ENCODE measurements at regions not wholly inside any gene's neighbourhood (a gene's known extent, or its start where the extent isn't known, plus 50 kb on each side); places are given as distances from the start of the nearest gene placed in this dataset.
"Not testable (repeated sequence)": the region's sequence is repeated elsewhere in the genome, so short reads cannot be mapped to it uniquely, and the experiment has no call there.

- DNase-seq, result no peak
Observed at GRCh38 chr7:93739424-93739823, 151.1 kb downstream of the TFPI2 start.

- DNase-seq, result no peak
Observed at GRCh38 chr7:93737953-93738352, 152.6 kb downstream of the TFPI2 start.

- no peak for DNase-seq
Observed at GRCh38 chr7:93736668-93737369, 153.7 kb downstream of the TFPI2 start.

- DNase-seq, result no peak
Observed at GRCh38 chr7:93728292-93728691, 153.8 kb upstream of the CALCR start.

- DNase-seq, result no peak
Observed at GRCh38 chr7:93725954-93726353, 151.4 kb upstream of the CALCR start.

GRCh38 chr7:93723424-93724124 lies 149.1 kb upstream of the CALCR start:
- no peak for DNase-seq

GRCh38 chr7:93720106-93720505 lies 145.6 kb upstream of the CALCR start:
- DNase-seq, result no peak

- DNase-seq, result no peak
Observed at GRCh38 chr7:93719546-93719945, 145.0 kb upstream of the CALCR start.

- DNase-seq, result no peak
Observed at GRCh38 chr7:93717217-93717900, 142.8 kb upstream of the CALCR start.

- no peak for DNase-seq
Observed at GRCh38 chr7:93715234-93715633, 140.7 kb upstream of the CALCR start.

GRCh38 chr7:93711926-93712325 lies 137.4 kb upstream of the CALCR start:
- DNase-seq, result no peak

GRCh38 chr7:93708255-93708654 lies 133.7 kb upstream of the CALCR start:
- not testable (repeated sequence) for DNase-seq

- DNase-seq, result no peak
Observed at GRCh38 chr7:93707249-93707648, 132.7 kb upstream of the CALCR start.

- DNase-seq, result not testable (repeated sequence)
Observed at GRCh38 chr7:93706162-93706561, 131.6 kb upstream of the CALCR start.

GRCh38 chr7:93704217-93704616 lies 129.7 kb upstream of the CALCR start:
- DNase-seq, result peak; percentile 5

- no peak for DNase-seq
Observed at GRCh38 chr7:93697901-93698300, 123.4 kb upstream of the CALCR start.

GRCh38 chr7:93693796-93694195 lies 119.3 kb upstream of the CALCR start:
- no peak for DNase-seq

- peak; percentile 1 for DNase-seq
Observed at GRCh38 chr7:93690021-93690420, 115.5 kb upstream of the CALCR start.

- DNase-seq, result no peak
Observed at GRCh38 chr7:93678185-93678584, 103.7 kb upstream of the CALCR start.

- no peak for DNase-seq
Observed at GRCh38 chr7:93663561-93664299, 89.2 kb upstream of the CALCR start.

GRCh38 chr7:93658163-93658562 lies 83.6 kb upstream of the CALCR start:
- not testable (repeated sequence) for DNase-seq

- DNase-seq, result no peak
Observed at GRCh38 chr7:93651603-93652159, 77.2 kb upstream of the CALCR start.

- no peak for DNase-seq
Observed at GRCh38 chr7:93646538-93646937, 72.0 kb upstream of the CALCR start.

Data from NCI-H524 treated with DMSO at 0.1 percent for 48 hours (cell line).